ENCODE measurements at regions not wholly inside any gene's neighbourhood (a gene's known extent, or its start where the extent isn't known, plus 50 kb on each side); places are given as distances from the start of the nearest gene placed in this dataset.

DNA sequence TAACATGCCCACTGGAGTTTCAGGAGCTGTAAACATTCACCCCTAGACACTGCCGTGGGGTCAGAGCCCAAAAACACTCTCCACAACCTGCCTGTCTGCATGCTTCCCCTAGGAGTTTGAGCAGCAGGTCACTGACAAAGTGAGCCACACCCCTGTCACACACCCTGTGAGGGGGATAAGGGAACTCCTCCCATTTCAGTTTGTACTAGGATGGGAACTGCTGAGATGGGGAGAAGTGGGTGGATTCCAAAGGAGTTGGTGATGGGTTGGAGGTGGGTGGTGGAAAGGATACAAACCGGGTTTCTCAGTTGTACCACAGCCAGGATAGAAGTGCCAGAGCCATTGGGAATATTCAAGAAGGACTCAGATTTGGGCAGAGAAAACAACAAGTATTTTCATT is 140.2 kb downstream of the MIS18A start:
- TF ChIP-seq, protein P1, sequence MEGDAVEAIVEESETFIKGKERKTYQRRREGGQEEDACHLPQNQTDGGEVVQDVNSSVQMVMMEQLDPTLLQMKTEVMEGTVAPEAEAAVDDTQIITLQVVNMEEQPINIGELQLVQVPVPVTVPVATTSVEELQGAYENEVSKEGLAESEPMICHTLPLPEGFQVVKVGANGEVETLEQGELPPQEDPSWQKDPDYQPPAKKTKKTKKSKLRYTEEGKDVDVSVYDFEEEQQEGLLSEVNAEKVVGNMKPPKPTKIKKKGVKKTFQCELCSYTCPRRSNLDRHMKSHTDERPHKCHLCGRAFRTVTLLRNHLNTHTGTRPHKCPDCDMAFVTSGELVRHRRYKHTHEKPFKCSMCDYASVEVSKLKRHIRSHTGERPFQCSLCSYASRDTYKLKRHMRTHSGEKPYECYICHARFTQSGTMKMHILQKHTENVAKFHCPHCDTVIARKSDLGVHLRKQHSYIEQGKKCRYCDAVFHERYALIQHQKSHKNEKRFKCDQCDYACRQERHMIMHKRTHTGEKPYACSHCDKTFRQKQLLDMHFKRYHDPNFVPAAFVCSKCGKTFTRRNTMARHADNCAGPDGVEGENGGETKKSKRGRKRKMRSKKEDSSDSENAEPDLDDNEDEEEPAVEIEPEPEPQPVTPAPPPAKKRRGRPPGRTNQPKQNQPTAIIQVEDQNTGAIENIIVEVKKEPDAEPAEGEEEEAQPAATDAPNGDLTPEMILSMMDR (IDR thresholded peaks at IDR 0.05; ENCODE audit: poor library complexity, severe bottlenecking), result no peak
- H3K27ac ChIP-seq (ENCODE audit: poor library complexity, severe bottlenecking), result no peak overlapping the region
- no peak for ATAC-seq (ENCODE audit: low read depth)

DNA sequence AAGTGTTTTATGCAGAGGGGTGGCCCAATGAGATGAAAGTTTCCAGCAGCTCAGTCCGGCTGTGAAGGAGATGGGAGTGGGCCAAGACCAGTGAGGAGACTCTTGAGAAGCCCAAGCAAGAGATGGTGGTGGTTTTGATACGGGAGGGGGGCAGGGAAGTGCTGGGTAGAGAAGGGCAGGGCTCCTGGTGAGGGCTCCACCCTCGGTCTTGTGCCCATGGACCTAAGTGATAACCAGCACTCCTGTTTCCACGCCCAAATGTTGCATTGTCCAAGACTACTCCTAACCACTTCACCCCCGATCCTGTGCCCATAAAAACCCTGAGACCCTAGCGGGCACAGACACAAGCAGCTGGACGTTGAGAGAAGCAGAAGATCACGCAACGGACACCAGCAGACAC is 140.9 kb downstream of the MIS18A start:
- ATAC-seq (ENCODE audit: low read depth), result no peak
- Histone ChIP-seq H3K4me1 (ENCODE audit: insufficient read depth, poor library complexity, severe bottlenecking) (no peaks in the 10 kb centered on the region), H3K36me3 (ENCODE audit: low read depth) (no peaks in the 10 kb centered on the region), H3K27ac (ENCODE audit: poor library complexity, severe bottlenecking) (no peak overlapping the region), H3K4me3 (ENCODE audit: severe bottlenecking) (no peak overlapping the region), H3K9me3 (ENCODE audit: severe bottlenecking) (no peaks in the 10 kb centered on the region), H3K27me3 (ENCODE audit: insufficient read depth, poor library complexity, severe bottlenecking) (peaks cover 4% of the 10 kb centered on the region)
- DNase-seq (ENCODE audit: low spot score), result no peak
- TF ChIP-seq, protein P1 (IDR thresholded peaks at IDR 0.05; ENCODE audit: poor library complexity, severe bottlenecking), result no peak

More for the DNA sequence above, 140.2 kb downstream of the MIS18A start:
- no peak for DNase-seq (ENCODE audit: low spot score)
- Histone ChIP-seq H3K4me1 (ENCODE audit: insufficient read depth, poor library complexity, severe bottlenecking) (no peaks in the 10 kb centered on the region), H3K27me3 (ENCODE audit: insufficient read depth, poor library complexity, severe bottlenecking) (peaks cover 4% of the 10 kb centered on the region), H3K4me3 (ENCODE audit: severe bottlenecking) (no peak overlapping the region), H3K36me3 (ENCODE audit: low read depth) (no peaks in the 10 kb centered on the region), H3K9me3 (ENCODE audit: severe bottlenecking) (no peaks in the 10 kb centered on the region)

DNA sequence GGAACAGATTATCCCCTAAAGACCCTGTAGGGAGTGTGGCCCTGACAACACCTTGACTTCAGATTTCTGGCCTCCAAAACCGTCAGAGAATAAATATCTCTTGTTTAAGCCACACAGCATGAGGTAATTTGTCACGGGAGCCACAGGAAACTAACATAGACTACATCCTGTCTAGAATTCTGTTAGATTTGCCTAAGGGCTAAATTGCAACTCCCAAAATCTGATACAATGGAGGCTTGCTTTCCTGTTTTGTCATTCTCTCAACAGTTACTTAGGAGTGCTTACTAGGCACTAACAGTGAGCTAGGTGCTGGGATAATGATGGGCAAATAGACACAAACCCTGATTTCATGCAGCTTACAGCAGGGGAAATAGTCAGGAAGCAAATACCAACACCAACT is 141.6 kb downstream of the MIS18A start:
- no peaks in the 10 kb centered on the region for H3K4me1 ChIP-seq (ENCODE audit: insufficient read depth, poor library complexity, severe bottlenecking)
- H3K9me3 ChIP-seq (ENCODE audit: severe bottlenecking), result no peaks in the 10 kb centered on the region
- ATAC-seq (ENCODE audit: low read depth), result no peak
- H3K36me3 ChIP-seq (ENCODE audit: low read depth), result no peaks in the 10 kb centered on the region
- H3K27me3 ChIP-seq (ENCODE audit: insufficient read depth, poor library complexity, severe bottlenecking), result peaks cover 4% of the 10 kb centered on the region
- no peak for DNase-seq (ENCODE audit: low spot score)
- TF ChIP-seq, protein P1 (IDR thresholded peaks at IDR 0.05; ENCODE audit: poor library complexity, severe bottlenecking), result no peak
- H3K4me3 ChIP-seq (ENCODE audit: severe bottlenecking), result no peak overlapping the region
- H3K27ac ChIP-seq (ENCODE audit: poor library complexity, severe bottlenecking), result no peak overlapping the region

DNA sequence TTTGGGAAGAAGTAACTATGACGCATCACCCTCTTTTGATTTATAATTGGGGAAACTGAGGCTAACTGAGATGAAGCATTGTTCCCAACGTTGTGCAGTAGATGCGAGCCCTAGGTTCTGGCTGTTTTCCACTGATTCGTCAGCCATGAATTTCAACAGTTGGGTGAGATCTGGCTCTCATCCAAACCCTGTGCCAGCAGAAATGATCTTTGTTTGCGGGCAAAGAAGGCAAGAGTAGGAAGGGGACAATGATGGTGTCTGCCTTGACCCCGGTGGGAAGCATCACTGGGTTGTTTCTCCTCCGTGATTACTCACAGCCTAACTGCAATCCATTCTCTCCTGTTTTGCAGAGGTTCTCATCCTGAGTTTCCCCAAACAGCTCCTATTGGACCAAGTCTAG is 142.3 kb downstream of the MIS18A start:
- peaks cover 4% of the 10 kb centered on the region for H3K27me3 ChIP-seq (ENCODE audit: insufficient read depth, poor library complexity, severe bottlenecking)
- TF ChIP-seq, protein P1 (IDR thresholded peaks at IDR 0.05; ENCODE audit: poor library complexity, severe bottlenecking), result no peak
- ATAC-seq (ENCODE audit: low read depth) (no peak), DNase-seq (ENCODE audit: low spot score) (no peak)
- H3K4me3 ChIP-seq (ENCODE audit: severe bottlenecking), result no peak overlapping the region
- no peaks in the 10 kb centered on the region for H3K36me3 ChIP-seq (ENCODE audit: low read depth)
- no peaks in the 10 kb centered on the region for H3K9me3 ChIP-seq (ENCODE audit: severe bottlenecking)
- H3K4me1 ChIP-seq (ENCODE audit: insufficient read depth, poor library complexity, severe bottlenecking), result no peaks in the 10 kb centered on the region
- H3K27ac ChIP-seq (ENCODE audit: poor library complexity, severe bottlenecking), result no peak overlapping the region

DNA sequence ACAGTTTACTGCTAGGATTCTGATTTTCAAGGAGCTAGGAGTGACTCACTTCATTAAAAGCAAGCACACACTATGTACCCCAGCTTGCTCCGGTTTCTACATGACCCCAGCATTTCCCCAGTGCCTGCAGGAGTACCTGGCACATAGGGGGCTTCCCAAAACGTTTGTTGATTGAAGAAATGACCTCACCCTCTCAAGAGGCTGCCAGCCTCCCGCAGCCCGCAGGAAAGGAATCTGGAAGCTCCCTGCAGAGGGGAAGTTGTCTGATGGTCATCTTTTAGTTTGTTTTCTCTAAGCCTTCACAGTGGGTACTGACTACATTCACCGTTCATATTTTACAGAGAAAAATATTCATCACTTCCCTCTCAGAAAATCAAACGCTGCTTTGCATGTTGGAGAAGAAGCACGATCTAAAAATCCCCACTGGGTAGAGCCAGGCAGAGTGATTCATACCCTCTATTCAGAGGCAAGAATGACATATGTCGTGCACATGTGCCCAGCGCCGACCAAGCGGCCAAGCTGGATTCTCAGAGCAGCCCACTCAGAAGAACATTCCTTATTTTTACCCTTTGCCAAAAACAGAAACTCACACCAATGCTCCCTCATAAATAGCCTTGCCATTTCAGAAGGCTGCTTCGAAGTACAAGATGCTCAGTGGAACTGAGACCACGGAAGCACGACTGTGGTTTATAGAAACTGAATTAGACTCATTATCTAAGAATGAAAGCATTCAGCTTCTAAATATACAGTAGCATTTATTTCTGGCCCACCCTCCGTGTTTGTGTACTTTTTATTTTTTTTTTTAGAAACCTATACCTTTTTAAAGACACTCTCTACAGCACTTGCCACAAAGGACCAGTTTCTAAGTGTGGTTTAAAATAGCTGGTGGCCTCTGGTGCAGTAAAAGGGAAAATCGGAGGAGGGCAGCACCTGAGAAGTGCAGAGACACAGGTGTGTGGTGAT is 143.2 kb downstream of the MIS18A start:
- Histone ChIP-seq H3K27me3 (ENCODE audit: insufficient read depth, poor library complexity, severe bottlenecking) (no peaks in the 10 kb centered on the region), H3K36me3 (ENCODE audit: low read depth) (no peaks in the 10 kb centered on the region), H3K9me3 (ENCODE audit: severe bottlenecking) (no peaks in the 10 kb centered on the region), H3K27ac (ENCODE audit: poor library complexity, severe bottlenecking) (no peak overlapping the region), H3K4me1 (ENCODE audit: insufficient read depth, poor library complexity, severe bottlenecking) (no peaks in the 10 kb centered on the region), H3K4me3 (ENCODE audit: severe bottlenecking) (no peak overlapping the region)
- TF ChIP-seq, protein P1 (IDR thresholded peaks at IDR 0.05; ENCODE audit: poor library complexity, severe bottlenecking), result no peak
- ATAC-seq (ENCODE audit: low read depth), result no peak
- no peak for DNase-seq (ENCODE audit: low spot score)
